ENCODE measurements at regions not wholly inside any gene's neighbourhood (a gene's known extent, or its start where the extent isn't known, plus 50 kb on each side); places are given as distances from the start of the nearest gene placed in this dataset.

GRCh38 chr7:34236839-34237492, 331.6 kb downstream of the BMPER start:
- H3K4me3 Mint-ChIP-seq = no peak overlapping the region

GRCh38 chr7:34237493-34237849, 332.1 kb downstream of the BMPER start:
- Mint-ChIP-seq H3K9me3 (peaks cover 9% of the 10 kb centered on the region), H3K27ac (ENCODE audit: low read depth) (no peak overlapping the region), H3K4me1 (no peaks in the 10 kb centered on the region), H3K27me3 (no peaks in the 10 kb centered on the region), H3K4me3 (no peak overlapping the region), H3K36me3 (ENCODE audit: insufficient read depth) (peaks cover 2% of the 10 kb centered on the region)
- ATAC-seq (replicated peaks; ENCODE audit: extremely low read depth, poor library complexity, severe bottlenecking) (no peak), DNase-seq (ENCODE audit: low spot score in 2 of 2) (no peak)

More at GRCh38 chr7:34236839-34237492, 331.6 kb downstream of the BMPER start:
- no peak overlapping the region for H3K27ac Mint-ChIP-seq (ENCODE audit: low read depth)
- no peaks in the 10 kb centered on the region for H3K27me3 Mint-ChIP-seq
- H3K36me3 Mint-ChIP-seq (ENCODE audit: insufficient read depth) = peaks cover 2% of the 10 kb centered on the region
- DNase-seq (ENCODE audit: low spot score in 2 of 2) (no peak), ATAC-seq (replicated peaks; ENCODE audit: extremely low read depth, poor library complexity, severe bottlenecking) (no peak)
- H3K9me3 Mint-ChIP-seq = peaks cover 12% of the 10 kb centered on the region
- H3K4me1 Mint-ChIP-seq = no peaks in the 10 kb centered on the region

DNA sequence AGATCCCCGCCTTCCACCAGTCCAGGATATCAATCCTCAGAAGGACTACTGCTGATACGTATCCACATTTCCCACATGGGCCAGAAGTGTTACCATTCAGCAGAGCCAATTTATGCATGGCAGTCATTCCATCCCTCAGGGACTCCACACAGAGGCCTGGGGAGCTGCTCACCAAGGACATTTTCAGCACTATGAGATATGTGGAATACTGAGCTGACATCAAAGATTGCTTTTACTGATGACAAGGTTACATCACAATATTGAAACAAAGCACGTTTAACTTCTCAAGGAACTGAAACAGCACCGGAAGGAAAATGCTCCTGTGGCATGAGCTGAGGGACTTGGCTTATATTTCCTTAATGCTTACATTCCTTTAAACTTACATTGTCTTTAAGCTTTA, 335.1 kb downstream of the BMPER start:
- Mint-ChIP-seq H3K9me3 (peaks cover 14% of the 10 kb centered on the region), H3K27ac (ENCODE audit: low read depth) (no peak overlapping the region), H3K27me3 (no peaks in the 10 kb centered on the region), H3K4me1 (no peaks in the 10 kb centered on the region), H3K4me3 (no peak overlapping the region), H3K36me3 (ENCODE audit: insufficient read depth) (peaks cover 2% of the 10 kb centered on the region)
- ATAC-seq (replicated peaks; ENCODE audit: extremely low read depth, poor library complexity, severe bottlenecking) (no peak), DNase-seq (ENCODE audit: low spot score in 2 of 2) (no peak)

DNA sequence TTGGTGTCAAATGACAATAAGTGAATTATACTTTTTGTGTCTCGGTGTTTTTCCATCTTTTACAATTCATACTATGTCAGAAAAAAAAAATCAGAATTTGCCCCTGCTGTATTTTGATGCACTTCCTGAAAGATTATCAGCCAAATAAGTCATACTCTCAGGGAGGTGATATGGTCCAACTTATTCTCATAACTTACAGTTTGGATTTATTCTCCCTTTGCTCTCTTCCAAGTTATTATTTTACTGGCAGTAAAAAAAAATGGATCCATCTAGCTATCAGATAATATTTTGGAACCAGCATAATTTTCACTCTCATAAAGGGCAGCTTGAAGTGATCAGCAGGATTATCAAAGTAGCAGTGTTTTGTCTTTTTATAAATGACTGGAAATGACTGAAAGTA, 337.1 kb downstream of the BMPER start:
- no peak for ATAC-seq (replicated peaks; ENCODE audit: extremely low read depth, poor library complexity, severe bottlenecking)
- no peaks in the 10 kb centered on the region for H3K27me3 Mint-ChIP-seq
- H3K4me1 Mint-ChIP-seq = no peaks in the 10 kb centered on the region

DNA sequence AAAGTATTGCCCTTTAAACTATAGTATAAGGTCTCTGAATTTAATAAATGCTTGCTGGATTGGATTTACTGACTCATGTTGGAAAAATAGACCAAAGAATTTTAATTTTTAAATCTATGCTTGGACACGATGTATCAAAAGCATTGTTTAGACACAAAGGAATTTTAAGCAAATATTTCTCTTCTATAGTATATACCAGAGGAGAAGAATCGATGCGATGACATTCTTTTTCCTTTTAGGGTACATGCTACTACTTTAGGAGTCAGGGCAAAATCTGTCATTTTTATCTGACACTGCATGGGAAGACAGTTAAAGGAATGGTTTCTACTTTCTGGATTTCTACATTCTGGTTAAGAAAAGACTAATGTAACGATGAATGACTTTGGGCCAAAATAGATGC, 339.9 kb downstream of the BMPER start:
- Mint-ChIP-seq H3K36me3 (ENCODE audit: insufficient read depth) (peaks cover 2% of the 10 kb centered on the region), H3K4me3 (no peak overlapping the region), H3K27me3 (no peaks in the 10 kb centered on the region), H3K27ac (ENCODE audit: low read depth) (no peak overlapping the region), H3K4me1 (no peaks in the 10 kb centered on the region), H3K9me3 (peaks cover 18% of the 10 kb centered on the region)
- DNase-seq (ENCODE audit: low spot score in 2 of 2) = no peak
- no peak for ATAC-seq (replicated peaks; ENCODE audit: extremely low read depth, poor library complexity, severe bottlenecking)

More for the DNA sequence above, 337.1 kb downstream of the BMPER start:
- H3K4me3 Mint-ChIP-seq = no peak overlapping the region
- peaks cover 18% of the 10 kb centered on the region for H3K9me3 Mint-ChIP-seq
- H3K36me3 Mint-ChIP-seq (ENCODE audit: insufficient read depth) = peaks cover 2% of the 10 kb centered on the region
- no peak for DNase-seq (ENCODE audit: low spot score in 2 of 2)
- H3K27ac Mint-ChIP-seq (ENCODE audit: low read depth) = no peak overlapping the region

DNA sequence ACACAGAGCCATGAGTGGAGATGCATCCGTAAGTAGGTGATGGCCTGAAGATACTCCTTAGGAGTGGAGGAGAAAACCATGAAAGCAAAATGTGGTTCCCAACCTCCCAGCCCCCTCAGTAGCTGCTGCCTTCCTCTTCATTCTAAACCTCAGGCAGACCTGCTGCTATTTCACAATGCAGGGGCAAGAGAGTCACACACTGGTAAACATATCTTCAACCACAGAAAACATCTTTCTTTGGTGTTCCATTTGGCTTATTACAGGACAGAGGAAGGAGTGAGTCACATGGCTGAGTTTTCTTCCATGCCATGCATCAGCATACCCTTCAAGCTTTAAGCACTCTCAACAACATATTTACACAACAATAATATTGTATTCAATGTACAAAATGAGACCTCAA, 342.1 kb downstream of the BMPER start:
- Mint-ChIP-seq H3K27me3 (no peaks in the 10 kb centered on the region), H3K27ac (ENCODE audit: low read depth) (no peak overlapping the region), H3K4me3 (no peak overlapping the region), H3K9me3 (peaks cover 18% of the 10 kb centered on the region), H3K36me3 (ENCODE audit: insufficient read depth) (no peaks in the 10 kb centered on the region), H3K4me1 (no peaks in the 10 kb centered on the region)
- no peak for ATAC-seq (replicated peaks; ENCODE audit: extremely low read depth, poor library complexity, severe bottlenecking)
- no peak for DNase-seq (ENCODE audit: low spot score in 2 of 2)

DNA sequence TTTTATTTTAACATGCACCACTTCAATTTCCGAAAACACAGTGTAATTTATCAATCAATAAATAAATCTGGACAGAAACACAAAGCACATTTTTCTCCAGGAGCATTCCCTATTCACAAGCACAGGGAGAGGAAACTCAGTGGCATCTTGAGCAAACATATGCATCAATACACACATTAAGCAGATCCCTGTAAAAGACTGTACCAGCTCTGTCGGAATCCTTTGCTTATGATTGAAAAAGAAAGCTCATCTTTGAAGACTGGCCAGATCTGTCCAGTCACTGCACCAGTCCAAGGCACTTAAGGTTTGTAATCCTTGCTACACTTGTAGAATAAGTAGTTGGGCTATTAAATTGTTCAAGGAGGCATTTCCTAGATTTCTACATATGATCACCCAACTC, 343.9 kb downstream of the BMPER start:
- Mint-ChIP-seq H3K36me3 (ENCODE audit: insufficient read depth) (no peaks in the 10 kb centered on the region), H3K4me1 (no peaks in the 10 kb centered on the region), H3K27me3 (no peaks in the 10 kb centered on the region), H3K9me3 (peaks cover 10% of the 10 kb centered on the region), H3K4me3 (no peak overlapping the region), H3K27ac (ENCODE audit: low read depth) (no peak overlapping the region)
- DNase-seq (ENCODE audit: low spot score in 2 of 2) (no peak), ATAC-seq (replicated peaks; ENCODE audit: extremely low read depth, poor library complexity, severe bottlenecking) (no peak)

DNA sequence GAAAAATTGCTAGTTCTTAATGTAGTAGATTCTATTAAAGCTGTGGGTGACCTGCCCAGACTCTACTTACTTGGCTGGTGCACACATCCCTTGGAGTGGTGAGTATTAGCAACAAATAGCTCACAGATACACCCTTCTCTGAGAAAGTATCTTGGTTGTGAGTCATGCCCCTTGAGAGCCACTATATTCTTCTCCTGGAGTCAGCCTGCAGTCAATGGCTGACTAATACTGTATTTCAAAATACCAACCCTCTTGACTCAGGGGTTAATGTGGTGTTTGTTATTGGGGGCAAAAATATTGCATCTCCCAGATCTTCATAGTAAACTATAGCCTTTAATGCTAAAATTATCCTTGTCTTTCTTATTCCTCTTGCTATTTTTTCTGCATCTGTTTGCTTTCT, 354.9 kb downstream of the BMPER start:
- Mint-ChIP-seq H3K27me3 (no peaks in the 10 kb centered on the region), H3K36me3 (ENCODE audit: insufficient read depth) (no peaks in the 10 kb centered on the region), H3K9me3 (peaks cover 5% of the 10 kb centered on the region), H3K4me3 (no peak overlapping the region), H3K27ac (ENCODE audit: low read depth) (no peak overlapping the region), H3K4me1 (no peaks in the 10 kb centered on the region)
- no peak for DNase-seq (ENCODE audit: low spot score in 2 of 2)
- no peak for ATAC-seq (replicated peaks; ENCODE audit: extremely low read depth, poor library complexity, severe bottlenecking)

DNA sequence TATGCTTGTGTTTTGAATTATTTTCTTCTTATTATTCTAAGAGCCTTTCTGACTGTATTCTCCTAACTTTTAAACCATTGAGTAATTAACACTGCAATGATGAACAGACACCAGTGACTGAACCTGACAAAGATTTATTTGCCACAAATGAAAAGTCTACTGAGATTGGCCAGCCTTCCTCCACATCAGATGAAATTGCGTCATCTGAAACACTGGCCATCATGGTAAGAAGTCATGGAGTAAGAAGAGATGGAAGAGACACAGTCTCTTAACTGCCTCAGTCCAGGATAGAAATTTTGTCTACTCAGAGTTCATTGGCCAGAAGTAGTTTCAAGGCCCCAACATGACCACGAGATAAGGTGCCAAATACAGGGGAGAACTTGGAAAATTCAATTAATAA, 357.8 kb downstream of the BMPER start:
- Mint-ChIP-seq H3K27ac (ENCODE audit: low read depth) (no peak overlapping the region), H3K36me3 (ENCODE audit: insufficient read depth) (no peaks in the 10 kb centered on the region), H3K27me3 (no peaks in the 10 kb centered on the region), H3K4me3 (no peak overlapping the region), H3K9me3 (peaks cover 5% of the 10 kb centered on the region), H3K4me1 (no peaks in the 10 kb centered on the region)
- DNase-seq (ENCODE audit: low spot score in 2 of 2) (no peak), ATAC-seq (replicated peaks; ENCODE audit: extremely low read depth, poor library complexity, severe bottlenecking) (no peak)

DNA sequence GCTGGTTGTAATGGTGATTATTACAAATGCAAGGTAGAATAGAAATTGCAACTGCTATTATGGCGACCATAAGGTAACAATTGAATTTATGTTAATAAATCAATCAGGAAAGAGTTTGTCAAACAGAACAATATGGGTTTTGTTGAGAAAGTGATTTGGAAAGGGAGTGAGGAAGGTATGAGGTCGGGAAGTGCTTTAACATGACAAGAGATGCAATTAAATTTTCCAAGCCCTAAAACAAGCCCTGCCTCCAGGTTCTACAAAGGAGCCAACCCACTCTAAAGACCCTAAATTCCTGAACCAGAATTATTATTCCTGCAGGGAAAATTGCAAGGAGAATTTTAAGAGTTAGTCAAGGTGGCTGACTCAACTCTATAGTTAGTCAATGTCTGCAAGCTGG, 363.7 kb downstream of the BMPER start:
- no peaks in the 10 kb centered on the region for H3K9me3 Mint-ChIP-seq
- no peak for ATAC-seq (replicated peaks; ENCODE audit: extremely low read depth, poor library complexity, severe bottlenecking)

GRCh38 chr7:34275624-34276023, 370.3 kb downstream of the BMPER start:
- Mint-ChIP-seq H3K9me3 (no peaks in the 10 kb centered on the region), H3K27me3 (no peaks in the 10 kb centered on the region), H3K36me3 (ENCODE audit: insufficient read depth) (no peaks in the 10 kb centered on the region), H3K27ac (ENCODE audit: low read depth) (no peak overlapping the region), H3K4me3 (no peak overlapping the region), H3K4me1 (no peaks in the 10 kb centered on the region)
- ATAC-seq (replicated peaks; ENCODE audit: extremely low read depth, poor library complexity, severe bottlenecking) = no peak
- DNase-seq (ENCODE audit: low spot score in 2 of 2) = no peak

More for the DNA sequence above, 363.7 kb downstream of the BMPER start:
- DNase-seq (ENCODE audit: low spot score in 2 of 2) = no peak
- H3K4me1 Mint-ChIP-seq = no peaks in the 10 kb centered on the region
- H3K27me3 Mint-ChIP-seq = no peaks in the 10 kb centered on the region
- no peaks in the 10 kb centered on the region for H3K36me3 Mint-ChIP-seq (ENCODE audit: insufficient read depth)
- H3K4me3 Mint-ChIP-seq = no peak overlapping the region
- H3K27ac Mint-ChIP-seq (ENCODE audit: low read depth) = no peak overlapping the region

GRCh38 chr7:34277016-34277802, 371.9 kb downstream of the BMPER start:
- H3K4me1 Mint-ChIP-seq = no peaks in the 10 kb centered on the region
- no peaks in the 10 kb centered on the region for H3K27me3 Mint-ChIP-seq
- H3K9me3 Mint-ChIP-seq = no peaks in the 10 kb centered on the region

GRCh38 chr7:34277803-34278199, 372.5 kb downstream of the BMPER start:
- Mint-ChIP-seq H3K27ac (ENCODE audit: low read depth) (no peak overlapping the region), H3K27me3 (no peaks in the 10 kb centered on the region), H3K9me3 (peaks cover 5% of the 10 kb centered on the region), H3K36me3 (ENCODE audit: insufficient read depth) (no peaks in the 10 kb centered on the region), H3K4me3 (no peak overlapping the region), H3K4me1 (no peaks in the 10 kb centered on the region)
- DNase-seq (ENCODE audit: low spot score in 2 of 2) (no peak), ATAC-seq (replicated peaks; ENCODE audit: extremely low read depth, poor library complexity, severe bottlenecking) (no peak)

More at GRCh38 chr7:34277016-34277802, 371.9 kb downstream of the BMPER start:
- H3K27ac Mint-ChIP-seq (ENCODE audit: low read depth) = no peak overlapping the region
- DNase-seq (ENCODE audit: low spot score in 2 of 2) = no peak
- H3K4me3 Mint-ChIP-seq = no peak overlapping the region
- ATAC-seq (replicated peaks; ENCODE audit: extremely low read depth, poor library complexity, severe bottlenecking) = no peak
- H3K36me3 Mint-ChIP-seq (ENCODE audit: insufficient read depth) = no peaks in the 10 kb centered on the region

Data from central memory CD8-positive, alpha-beta T cell (primary cell).